ENCODE measurements at regions not wholly inside any gene's neighbourhood (a gene's known extent, or its start where the extent isn't known, plus 50 kb on each side); places are given as distances from the start of the nearest gene placed in this dataset.

- H3K27ac ChIP-seq (ENCODE audit: low read depth, low read length): no peak overlapping the region
- no peaks in the 10 kb centered on the region for H3K27me3 ChIP-seq (ENCODE audit: insufficient read depth, low read length)
- no peaks in the 10 kb centered on the region for H4K20me1 ChIP-seq (ENCODE audit: insufficient read depth, low read length)
Measured at GRCh38 chr14:86897704-86898513, 1095.1 kb downstream of the GALC start.

GRCh38 chr14:86897224-86897623 lies 1095.8 kb downstream of the GALC start:
- no peaks in the 10 kb centered on the region for H3K27me3 ChIP-seq (ENCODE audit: insufficient read depth, low read length)
- H3K36me3 ChIP-seq (ENCODE audit: insufficient read depth, low read length): no peaks in the 10 kb centered on the region
- H4K20me1 ChIP-seq (ENCODE audit: insufficient read depth, low read length): no peaks in the 10 kb centered on the region
- H3K4me2 ChIP-seq (ENCODE audit: insufficient read depth, low read length): no peak overlapping the region
- H3K4me3 ChIP-seq (ENCODE audit: insufficient read depth, low read length): no peak overlapping the region
- no peak for DNase-seq (ENCODE audit: insufficient read length, low spot score, missing footprints)
- no peak for TF ChIP-seq CTCF (IDR thresholded peaks at IDR 0.05; ENCODE audit: extremely low read depth, low read depth, low read length)
- no peaks in the 10 kb centered on the region for H3K4me1 ChIP-seq (ENCODE audit: insufficient read depth, low read length)
- no peaks in the 10 kb centered on the region for H3K9me3 ChIP-seq (ENCODE audit: low read depth, low read length)
- no peak overlapping the region for H3K27ac ChIP-seq (ENCODE audit: low read depth, low read length)
- no peaks in the 10 kb centered on the region for H3K79me2 ChIP-seq (ENCODE audit: insufficient read depth, low read length)
- no peak overlapping the region for H2AFZ ChIP-seq (ENCODE audit: low read length)

More at GRCh38 chr14:86897704-86898513, 1095.1 kb downstream of the GALC start:
- H2AFZ ChIP-seq (ENCODE audit: low read length): no peak overlapping the region
- H3K4me3 ChIP-seq (ENCODE audit: insufficient read depth, low read length): no peak overlapping the region
- H3K9me3 ChIP-seq (ENCODE audit: low read depth, low read length): no peaks in the 10 kb centered on the region
- no peak for DNase-seq (ENCODE audit: insufficient read length, low spot score, missing footprints)
- H3K79me2 ChIP-seq (ENCODE audit: insufficient read depth, low read length): no peaks in the 10 kb centered on the region
- no peaks in the 10 kb centered on the region for H3K36me3 ChIP-seq (ENCODE audit: insufficient read depth, low read length)
- H3K4me2 ChIP-seq (ENCODE audit: insufficient read depth, low read length): no peak overlapping the region
- TF ChIP-seq CTCF (IDR thresholded peaks at IDR 0.05; ENCODE audit: extremely low read depth, low read depth, low read length): no peak
- H3K4me1 ChIP-seq (ENCODE audit: insufficient read depth, low read length): no peaks in the 10 kb centered on the region

DNA sequence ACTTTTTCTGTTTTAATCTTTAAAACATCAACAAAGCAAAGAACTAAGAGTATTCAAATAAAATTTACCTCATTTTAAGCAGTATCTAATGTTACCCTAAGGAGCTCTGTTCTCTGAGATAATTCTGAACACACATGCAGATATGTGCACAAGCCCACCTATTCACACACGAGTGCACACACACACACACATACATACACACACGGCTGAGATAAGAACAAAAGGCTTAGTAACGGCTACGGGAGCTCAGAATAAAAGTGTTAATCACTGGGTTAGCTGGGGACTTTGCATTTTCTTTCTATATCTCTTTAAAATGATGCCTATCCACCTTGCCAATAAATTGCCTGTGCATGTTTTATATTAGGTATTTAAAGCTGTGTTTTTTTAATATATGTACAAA lies 1096.3 kb downstream of the GALC start:
- TF ChIP-seq CTCF (IDR thresholded peaks at IDR 0.05; ENCODE audit: extremely low read depth, low read depth, low read length): no peak
- H2AFZ ChIP-seq (ENCODE audit: low read length): no peak overlapping the region

DNA sequence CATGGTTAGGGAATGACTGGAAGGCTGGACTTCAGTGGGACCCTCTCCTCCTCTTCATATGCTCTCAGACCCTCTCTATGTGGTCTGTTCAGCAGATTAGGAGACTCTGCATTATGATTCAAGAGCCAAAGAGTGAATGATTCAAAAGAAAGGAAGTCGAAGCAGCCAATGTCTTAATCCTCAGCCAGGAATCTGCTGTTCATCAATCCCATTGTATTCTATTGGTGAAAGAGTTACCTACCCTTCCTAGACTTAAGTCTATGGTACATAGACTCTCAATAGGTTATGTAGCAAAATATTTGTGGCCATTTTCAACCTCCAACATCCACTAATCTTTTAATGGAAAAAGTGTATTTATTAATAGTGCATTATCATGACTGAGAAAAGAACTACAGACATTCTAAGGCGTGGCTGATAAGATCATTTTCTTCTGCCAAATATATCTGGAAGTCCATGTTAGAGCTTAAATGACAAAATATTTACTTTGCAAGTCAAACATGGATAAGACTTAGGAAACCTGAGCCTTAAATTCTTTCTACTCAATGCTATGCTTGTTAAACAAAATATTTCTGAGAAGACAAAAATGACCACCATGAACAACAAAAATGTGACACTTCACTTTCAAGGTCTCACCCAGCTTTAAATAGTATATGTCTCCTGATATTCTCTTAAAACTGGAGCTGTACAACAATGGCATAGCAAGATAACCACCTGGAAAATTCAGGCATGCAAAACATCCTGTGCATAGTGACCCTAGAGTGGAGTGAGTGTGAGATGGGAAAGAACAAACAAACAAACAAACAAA lies 1100.6 kb downstream of the GALC start:
- Histone ChIP-seq H3K79me2 (ENCODE audit: insufficient read depth, low read length) (no peaks in the 10 kb centered on the region), H4K20me1 (ENCODE audit: insufficient read depth, low read length) (no peaks in the 10 kb centered on the region), H3K4me1 (ENCODE audit: insufficient read depth, low read length) (no peaks in the 10 kb centered on the region), H2AFZ (ENCODE audit: low read length) (no peak overlapping the region), H3K27ac (ENCODE audit: low read depth, low read length) (no peak overlapping the region), H3K27me3 (ENCODE audit: insufficient read depth, low read length) (no peaks in the 10 kb centered on the region), H3K4me2 (ENCODE audit: insufficient read depth, low read length) (no peak overlapping the region), H3K9me3 (ENCODE audit: low read depth, low read length) (no peaks in the 10 kb centered on the region), H3K36me3 (ENCODE audit: insufficient read depth, low read length) (no peaks in the 10 kb centered on the region), H3K4me3 (ENCODE audit: insufficient read depth, low read length) (no peak overlapping the region)
- TF ChIP-seq CTCF (IDR thresholded peaks at IDR 0.05; ENCODE audit: extremely low read depth, low read depth, low read length): no peak
- DNase-seq (ENCODE audit: insufficient read length, low spot score, missing footprints): no peak

More for the DNA sequence above, 1096.3 kb downstream of the GALC start:
- Histone ChIP-seq H3K27ac (ENCODE audit: low read depth, low read length) (no peak overlapping the region), H4K20me1 (ENCODE audit: insufficient read depth, low read length) (no peaks in the 10 kb centered on the region), H3K4me2 (ENCODE audit: insufficient read depth, low read length) (no peak overlapping the region), H3K4me1 (ENCODE audit: insufficient read depth, low read length) (no peaks in the 10 kb centered on the region), H3K4me3 (ENCODE audit: insufficient read depth, low read length) (no peak overlapping the region), H3K36me3 (ENCODE audit: insufficient read depth, low read length) (no peaks in the 10 kb centered on the region), H3K79me2 (ENCODE audit: insufficient read depth, low read length) (no peaks in the 10 kb centered on the region), H3K27me3 (ENCODE audit: insufficient read depth, low read length) (no peaks in the 10 kb centered on the region), H3K9me3 (ENCODE audit: low read depth, low read length) (no peaks in the 10 kb centered on the region)
- no peak for DNase-seq (ENCODE audit: insufficient read length, low spot score, missing footprints)
